Spinal cord (tissue), 9 donors: ENCODE measurements at regions not wholly inside any gene's neighbourhood (a gene's known extent, or its start where the extent isn't known, plus 50 kb on each side); places are given as distances from the start of the nearest gene placed in this dataset.
"Not testable (repeated sequence)": the region's sequence is repeated elsewhere in the genome, so short reads cannot be mapped to it uniquely, and the experiment has no call there.

ENCODE experiments used
- DNase-seq, 6 donors: peaks; one replicate each; pipeline versions ENCODE4 v3.0.0 to v3.0.0-alpha.2; 2013 to 2015; ENCODE audit warnings: low spot score in 6 of 6, low read depth in 4 of 6
- H3K27ac ChIP-seq: one replicate; pipeline ENCODE4 v1.5.1; 2013; ENCODE audit warnings: low read depth, low read length, control low read depth
- H3K27me3 ChIP-seq: one replicate; pipeline ENCODE4 v1.6.1; 2013; ENCODE audit warnings: low read length; ENCODE audit not compliant: control insufficient read depth, insufficient read depth
- H3K36me3 ChIP-seq: one replicate; pipeline ENCODE4 v1.6.1; 2013; ENCODE audit warnings: low read length; ENCODE audit not compliant: control insufficient read depth, insufficient read depth
- H3K4me1 ChIP-seq: one replicate; pipeline ENCODE4 v1.6.1; 2013; ENCODE audit warnings: low read length; ENCODE audit not compliant: control insufficient read depth, insufficient read depth
- H3K4me3 ChIP-seq: one replicate; pipeline ENCODE4 v1.5.1; 2013; ENCODE audit warnings: low read depth, low read length, control low read depth
- H3K9me3 ChIP-seq: one replicate; pipeline ENCODE4 v1.6.1; 2013; ENCODE audit warnings: low read length; ENCODE audit not compliant: control insufficient read depth, insufficient read depth
- WGBS: methylation state at CpG from one replicate; pipeline ENCODE4 v1.1.5; 2013; ENCODE audit warnings: missing lambda C conversion rate; ENCODE audit not compliant: insufficient coverage; 5-methylcytosine and 5-hydroxymethylcytosine counted together
- donor health status: healthy.

DNA sequence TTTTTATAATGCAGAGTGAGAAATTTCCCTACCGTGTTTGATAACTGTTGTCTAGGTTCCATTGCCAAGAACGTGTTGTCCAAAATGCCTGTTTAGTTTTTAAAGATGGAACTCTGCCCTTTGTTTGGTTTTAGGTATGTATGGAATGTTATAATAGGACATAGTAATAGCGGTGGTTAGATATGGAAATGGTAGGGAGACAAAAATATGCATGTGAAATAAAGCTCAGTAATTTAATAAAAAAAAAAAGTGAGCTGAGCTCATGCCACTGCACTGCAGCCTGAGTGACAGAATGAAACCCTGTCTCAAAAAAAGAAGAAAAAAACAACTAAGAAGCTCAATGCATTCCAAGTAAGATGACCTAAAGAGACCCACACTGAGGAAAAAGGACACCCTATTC is 72.9 kb downstream of the ZNF783 start:
- Histone ChIP-seq H3K27me3 (no peaks in the 10 kb centered on the region), H3K9me3 (peaks cover 2% of the 10 kb centered on the region), H3K27ac (no peak overlapping the region), H3K4me1 (no peaks in the 10 kb centered on the region), H3K36me3 (no peaks in the 10 kb centered on the region), H3K4me3 (no peak overlapping the region)
- no peak for DNase-seq
- 87% methylated on average over 2 of the region's 3 CpGs for WGBS

DNA sequence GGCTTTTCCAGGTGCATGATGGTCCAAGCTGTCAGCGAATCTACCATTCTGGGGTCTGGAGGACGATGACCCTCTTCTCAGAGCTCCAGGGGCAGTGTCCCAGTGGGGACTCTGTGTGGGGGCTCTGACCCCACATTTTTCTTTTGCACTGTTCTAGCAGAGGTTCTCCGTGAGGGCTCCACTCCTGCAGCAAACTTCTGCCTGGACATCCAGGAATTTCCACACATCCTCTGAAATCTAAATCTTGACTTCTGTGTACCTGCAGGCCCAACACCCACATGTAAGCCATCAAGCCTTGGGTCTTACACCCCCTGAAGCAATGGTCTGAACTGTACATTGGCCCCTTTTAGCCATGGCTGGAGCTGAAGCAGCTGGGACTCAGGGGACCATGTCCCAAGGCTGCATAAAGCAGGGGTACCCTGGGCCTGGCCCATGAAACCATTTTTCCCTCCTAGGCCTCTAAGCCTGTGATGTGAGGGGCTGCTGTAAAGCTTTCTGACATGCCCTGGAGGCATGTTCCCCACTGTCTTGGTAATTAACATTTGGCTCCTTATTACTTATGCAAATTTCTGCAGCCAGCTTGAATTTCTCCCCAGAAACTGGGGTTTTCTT is 86.9 kb downstream of the ZNF783 start:
- Histone ChIP-seq H3K4me1 (no peaks in the 10 kb centered on the region), H3K4me3 (no peak overlapping the region), H3K27me3 (no peaks in the 10 kb centered on the region), H3K9me3 (peaks cover 13% of the 10 kb centered on the region), H3K27ac (no peak overlapping the region), H3K36me3 (no peaks in the 10 kb centered on the region)
- WGBS, result 60% methylated on average over 3 of the region's 3 CpGs
- no peak for DNase-seq

GRCh38 chr7:149353739-149354504 is 91.9 kb downstream of the ZNF783 start:
- Histone ChIP-seq H3K4me1 (no peaks in the 10 kb centered on the region), H3K9me3 (peaks cover 7% of the 10 kb centered on the region), H3K4me3 (no peak overlapping the region), H3K27me3 (no peaks in the 10 kb centered on the region), H3K36me3 (no peaks in the 10 kb centered on the region), H3K27ac (no peak overlapping the region)
- 41% methylated on average over 4 of the region's 6 CpGs for WGBS
- peak in 4 of 6 donors; percentile 2 to 95 (median 16) for DNase-seq

DNA sequence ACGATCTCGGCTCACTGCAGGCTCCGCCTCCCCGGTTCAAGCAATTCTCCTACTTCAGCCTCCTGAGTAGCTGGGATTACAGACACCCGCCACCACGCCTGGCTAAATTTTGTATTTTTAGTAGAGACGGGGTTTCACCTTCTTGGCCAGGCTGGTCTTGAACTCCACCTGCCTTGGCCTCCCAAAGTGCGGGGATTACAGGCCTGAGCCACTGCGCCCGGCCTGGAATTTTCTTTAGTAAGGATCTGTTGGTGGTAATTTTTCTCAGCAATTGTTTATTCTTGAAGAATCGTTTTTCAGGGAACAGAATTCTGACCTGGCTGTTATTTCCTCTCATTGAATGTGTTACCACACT is 93.0 kb downstream of the ZNF783 start:
- H3K9me3 ChIP-seq, H3K4me1 ChIP-seq, H3K27ac ChIP-seq, H3K36me3 ChIP-seq, H3K27me3 ChIP-seq, H3K4me3 ChIP-seq, DNase-seq: not testable (repeated sequence)
- 100% methylated on average over 1 of the region's 11 CpGs for WGBS

DNA sequence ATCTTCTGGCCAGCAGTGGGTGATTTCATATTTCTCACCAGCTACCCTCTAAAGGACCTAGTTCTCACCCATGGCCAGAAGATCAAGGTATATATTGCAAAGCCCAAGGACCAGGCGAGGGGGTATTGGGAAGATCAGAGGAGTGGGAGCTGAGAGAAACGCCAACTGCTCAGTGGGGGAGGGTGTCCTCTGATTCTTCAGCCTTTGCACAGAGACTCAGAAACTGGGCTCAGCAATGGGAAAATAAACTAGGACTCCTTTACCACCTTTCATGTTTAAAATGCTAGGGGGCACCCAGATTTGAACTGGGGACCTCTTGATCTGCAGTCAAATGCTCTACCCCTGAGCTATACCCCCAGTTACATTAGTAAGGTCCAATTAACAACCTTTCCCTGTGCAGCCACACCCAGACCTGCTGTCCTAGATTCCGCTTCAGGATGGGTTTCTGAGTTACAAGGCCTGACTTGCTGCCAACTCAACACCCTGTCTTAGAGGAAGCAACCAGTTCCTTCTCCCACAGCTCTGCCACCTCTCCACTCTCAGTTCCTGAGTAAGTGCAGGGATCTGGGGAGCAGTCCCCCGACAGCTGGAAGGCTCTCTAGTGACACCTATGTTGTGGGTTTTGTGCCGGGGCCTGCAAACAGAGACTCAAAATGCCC is 93.5 kb downstream of the ZNF783 start:
- WGBS, result 48% methylated on average over 4 of the region's 5 CpGs
- no peak overlapping the region for H3K4me3 ChIP-seq
- H3K4me1 ChIP-seq, result no peaks in the 10 kb centered on the region
- no peaks in the 10 kb centered on the region for H3K27me3 ChIP-seq
- H3K9me3 ChIP-seq, result peaks cover 3% of the 10 kb centered on the region
- H3K36me3 ChIP-seq, result no peaks in the 10 kb centered on the region
- no peak overlapping the region for H3K27ac ChIP-seq
- no peak for DNase-seq

GRCh38 chr7:149362696-149363095 is 98.2 kb downstream of the ZNF777 start:
- WGBS, result no CpG with 5 or more reads among the region's 1 CpG
- no peak overlapping the region for H3K27ac ChIP-seq
- H3K9me3 ChIP-seq, result peaks cover 3% of the 10 kb centered on the region
- H3K4me3 ChIP-seq, result no peak overlapping the region
- no peak for DNase-seq
- H3K4me1 ChIP-seq, result no peaks in the 10 kb centered on the region
- H3K36me3 ChIP-seq, result no peaks in the 10 kb centered on the region
- no peaks in the 10 kb centered on the region for H3K27me3 ChIP-seq

DNA sequence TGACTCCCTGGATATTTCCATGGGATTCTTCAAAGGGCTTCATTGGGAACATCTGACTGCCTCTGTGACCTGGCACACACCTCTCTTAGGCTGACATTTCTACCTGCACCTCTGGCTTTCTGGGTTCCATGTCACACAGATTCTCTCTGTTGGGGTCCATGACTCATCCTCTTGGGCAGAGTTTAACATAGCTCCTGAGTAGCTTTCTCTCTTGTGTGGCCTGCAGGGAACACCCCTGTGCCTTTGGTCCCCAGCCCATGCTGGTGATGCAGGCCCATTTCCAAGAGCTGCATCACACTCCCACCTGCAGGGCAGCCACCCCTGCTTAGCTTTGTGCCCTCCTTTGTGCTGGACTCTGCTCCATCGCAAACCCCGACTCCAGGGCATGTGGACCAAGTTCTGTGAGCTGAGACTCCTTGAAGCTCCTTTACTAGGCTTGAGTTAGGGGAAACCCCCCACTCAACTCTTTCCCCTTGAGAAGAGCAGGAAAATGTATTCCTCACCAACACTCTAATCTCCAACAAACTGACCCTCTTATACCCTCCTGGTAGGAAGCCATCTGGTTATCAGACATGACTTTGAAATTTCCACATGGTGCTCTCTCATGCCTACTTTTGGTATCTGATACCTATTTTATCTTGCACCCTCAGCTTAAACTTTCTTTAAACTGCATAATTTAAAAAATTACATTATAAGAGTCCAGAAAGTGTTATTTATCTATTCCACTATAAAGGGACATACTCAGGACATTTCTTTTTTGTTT is 93.3 kb downstream of the ZNF777 start:
- Histone ChIP-seq H3K27me3 (no peaks in the 10 kb centered on the region), H3K4me1 (no peaks in the 10 kb centered on the region), H3K9me3 (no peaks in the 10 kb centered on the region), H3K36me3 (no peaks in the 10 kb centered on the region), H3K4me3 (no peak overlapping the region), H3K27ac (no peak overlapping the region)
- 84% methylated on average over 2 of the region's 2 CpGs for WGBS
- no peak for DNase-seq

- no peaks in the 10 kb centered on the region for H3K36me3 ChIP-seq
- H3K27me3 ChIP-seq, result no peaks in the 10 kb centered on the region
- no peak overlapping the region for H3K27ac ChIP-seq
- H3K4me3 ChIP-seq, result no peak overlapping the region
- H3K4me1 ChIP-seq, result no peaks in the 10 kb centered on the region
- DNase-seq, result no peak
- H3K9me3 ChIP-seq, result peaks cover 4% of the 10 kb centered on the region
These were observed 91.4 kb downstream of the ZNF777 start for GRCh38 chr7:149369497-149369896.

GRCh38 chr7:149370790-149371189 is 90.1 kb downstream of the ZNF777 start:
- DNase-seq, result no peak

More at GRCh38 chr7:149370790-149371189, 90.1 kb downstream of the ZNF777 start:
- Histone ChIP-seq H3K4me1 (no peaks in the 10 kb centered on the region), H3K9me3 (peaks cover 4% of the 10 kb centered on the region), H3K27me3 (no peaks in the 10 kb centered on the region), H3K4me3 (no peak overlapping the region), H3K27ac (no peak overlapping the region), H3K36me3 (no peaks in the 10 kb centered on the region)
